GM13976 (cell line): ENCODE measurements at regions not wholly inside any gene's neighbourhood (a gene's known extent, or its start where the extent isn't known, plus 50 kb on each side); places are given as distances from the start of the nearest gene placed in this dataset.

Source experiments
- DNase-seq: peaks from one replicate; pipeline ENCODE4 v3.0.0; 2012; ENCODE audit warnings: low spot score
- in situ Hi-C: fragments of 300-500 bp; cut with MboI; formaldehyde crosslinking; loops from one replicate; pipeline ENCODE4 v1.12.0; 2022; ENCODE audit warnings: low sequenced_read_pairs, mixed read lengths, inconsistent platforms; ENCODE audit not compliant: unreplicated experiment
- TF ChIP-seq, protein P1 (sequence below): IDR thresholded peaks from 2 replicates; pipeline ENCODE4 v1.5.1; 2012; ENCODE audit warnings: borderline replicate concordance, mild to moderate bottlenecking; ENCODE audit not compliant: insufficient read depth; ENCODE audit errors: extremely low read depth, missing control alignments, control extremely low read depth

DNA sequence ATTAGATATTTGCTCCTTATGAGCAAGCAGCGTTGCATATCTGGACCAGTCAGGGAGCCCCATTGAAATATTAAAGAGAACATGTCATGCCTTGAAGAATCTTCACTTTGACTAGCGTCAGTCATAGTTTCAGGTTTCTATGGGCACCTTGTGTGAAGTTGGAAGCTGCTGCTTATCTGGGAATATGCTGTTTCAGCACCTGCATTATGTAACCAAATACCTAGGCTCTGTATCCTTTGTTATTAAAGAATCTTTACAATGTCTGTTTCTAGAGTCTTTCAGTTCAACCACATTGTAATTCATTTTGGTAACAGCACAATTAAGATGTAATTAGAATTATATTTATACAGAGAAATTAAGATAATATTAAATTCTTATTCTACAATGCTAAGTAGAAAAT, 818.8 kb upstream of the TYRP1 start:
- in situ Hi-C loops: no loop called here
- DNase-seq: no peak
- TF ChIP-seq, protein P1, sequence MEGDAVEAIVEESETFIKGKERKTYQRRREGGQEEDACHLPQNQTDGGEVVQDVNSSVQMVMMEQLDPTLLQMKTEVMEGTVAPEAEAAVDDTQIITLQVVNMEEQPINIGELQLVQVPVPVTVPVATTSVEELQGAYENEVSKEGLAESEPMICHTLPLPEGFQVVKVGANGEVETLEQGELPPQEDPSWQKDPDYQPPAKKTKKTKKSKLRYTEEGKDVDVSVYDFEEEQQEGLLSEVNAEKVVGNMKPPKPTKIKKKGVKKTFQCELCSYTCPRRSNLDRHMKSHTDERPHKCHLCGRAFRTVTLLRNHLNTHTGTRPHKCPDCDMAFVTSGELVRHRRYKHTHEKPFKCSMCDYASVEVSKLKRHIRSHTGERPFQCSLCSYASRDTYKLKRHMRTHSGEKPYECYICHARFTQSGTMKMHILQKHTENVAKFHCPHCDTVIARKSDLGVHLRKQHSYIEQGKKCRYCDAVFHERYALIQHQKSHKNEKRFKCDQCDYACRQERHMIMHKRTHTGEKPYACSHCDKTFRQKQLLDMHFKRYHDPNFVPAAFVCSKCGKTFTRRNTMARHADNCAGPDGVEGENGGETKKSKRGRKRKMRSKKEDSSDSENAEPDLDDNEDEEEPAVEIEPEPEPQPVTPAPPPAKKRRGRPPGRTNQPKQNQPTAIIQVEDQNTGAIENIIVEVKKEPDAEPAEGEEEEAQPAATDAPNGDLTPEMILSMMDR: no peak

DNA sequence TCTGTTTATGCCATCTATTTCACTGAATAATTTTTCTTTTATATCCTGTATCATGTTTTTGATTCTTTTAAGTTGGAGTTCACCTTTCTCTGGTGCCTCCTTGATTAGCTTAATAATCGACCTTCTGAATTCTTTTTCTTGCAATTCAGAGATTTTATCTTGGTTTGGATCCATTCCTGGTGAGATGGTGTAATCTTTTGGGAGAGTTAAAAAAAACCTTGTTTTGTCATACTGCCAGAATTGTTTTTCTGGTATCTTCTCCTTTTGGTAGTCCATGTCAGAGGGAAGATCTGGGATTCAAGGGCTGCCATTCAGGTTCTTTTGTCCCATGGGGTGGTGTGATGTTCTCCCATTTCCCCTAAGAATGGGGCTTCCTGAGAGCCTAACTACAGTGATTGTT, 800.8 kb upstream of the TYRP1 start:
- no peak for DNase-seq
- in situ Hi-C loops: no loop called here
- TF ChIP-seq, protein P1: no peak

DNA sequence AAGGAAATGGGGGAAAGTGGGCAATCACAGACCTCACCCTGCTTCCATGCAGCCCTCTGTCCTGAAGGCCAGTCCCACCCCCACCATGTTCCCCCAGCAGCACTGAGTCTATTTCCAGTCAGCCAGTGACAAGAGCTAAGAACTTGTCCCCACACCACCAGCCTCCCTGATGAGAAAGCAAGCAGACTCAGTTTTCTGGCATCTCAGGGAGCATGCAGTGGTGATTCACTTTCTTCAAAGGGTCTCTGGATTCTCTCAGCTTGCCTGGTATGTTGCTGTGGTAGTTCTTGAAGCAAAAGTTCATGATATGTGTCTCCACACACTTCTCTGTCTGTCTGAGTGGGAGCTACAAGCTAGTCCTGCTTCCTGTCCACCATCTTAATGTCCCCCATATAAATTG, 799.9 kb upstream of the TYRP1 start:
- DNase-seq: no peak
- TF ChIP-seq, protein P1: no peak
- in situ Hi-C loops: no loop called here

DNA sequence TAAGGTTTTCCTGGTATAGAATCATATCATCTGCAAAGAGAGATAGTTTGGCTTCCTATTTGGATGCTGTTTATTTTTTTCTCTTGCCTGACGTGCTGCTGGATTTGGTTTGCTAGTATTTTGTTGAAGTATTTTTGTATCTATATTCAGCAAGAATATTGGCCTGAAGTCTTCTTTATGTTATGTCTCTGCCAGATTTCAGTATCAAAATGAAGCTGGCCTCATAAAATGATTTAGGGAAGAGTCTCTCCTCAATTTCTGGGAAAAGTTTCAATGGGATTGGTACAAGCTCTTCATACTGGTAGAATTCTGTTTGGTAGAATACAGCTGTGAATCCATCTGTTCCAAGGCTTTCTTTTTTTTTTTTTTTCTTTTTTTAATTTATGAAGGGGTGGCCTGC, 799.0 kb upstream of the TYRP1 start:
- TF ChIP-seq, protein P1: no peak
- no peak for DNase-seq
- in situ Hi-C loops: no loop called here

DNA sequence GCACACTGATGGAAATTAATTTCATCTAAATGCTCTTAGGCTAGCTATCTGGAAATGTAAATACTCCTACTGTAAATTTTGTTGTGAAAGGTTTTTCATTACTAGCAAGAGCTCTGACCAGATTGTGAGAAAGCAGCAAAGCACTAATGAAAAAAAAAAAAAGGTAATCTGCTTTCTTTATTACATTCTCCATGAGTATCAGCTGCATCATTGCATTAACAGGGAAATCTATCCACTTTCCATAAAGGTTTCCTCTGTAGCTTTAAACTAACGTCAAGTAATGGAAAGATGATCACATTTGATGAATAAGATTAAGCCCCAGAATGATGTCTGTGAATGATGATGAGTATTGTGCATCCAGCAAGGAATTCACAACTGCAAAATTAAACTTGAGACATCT, 790.6 kb upstream of the TYRP1 start:
- no peak for DNase-seq
- TF ChIP-seq, protein P1: no peak
- in situ Hi-C loops: no loop called here

DNA sequence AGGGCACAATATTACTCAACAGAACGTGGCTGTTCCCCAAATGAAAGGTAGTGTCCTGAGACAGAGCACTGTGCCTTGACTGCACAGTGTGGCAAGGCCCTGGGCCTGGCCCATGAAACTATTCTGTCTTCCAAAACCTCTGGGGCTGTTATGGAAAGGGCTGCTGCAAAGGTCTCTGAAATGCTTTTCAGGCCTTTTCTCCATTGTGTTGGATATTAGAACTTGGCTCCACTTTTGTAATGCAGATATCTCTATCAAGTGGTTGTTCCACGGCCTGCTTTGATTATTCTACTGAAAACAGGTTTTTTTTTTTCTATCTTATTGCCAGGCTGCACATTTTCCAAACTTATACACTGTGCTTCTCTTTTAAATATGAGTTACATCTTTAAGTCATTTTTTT, 777.5 kb upstream of the TYRP1 start:
- TF ChIP-seq, protein P1: no peak
- DNase-seq: no peak
- in situ Hi-C loops: no loop called here

DNA sequence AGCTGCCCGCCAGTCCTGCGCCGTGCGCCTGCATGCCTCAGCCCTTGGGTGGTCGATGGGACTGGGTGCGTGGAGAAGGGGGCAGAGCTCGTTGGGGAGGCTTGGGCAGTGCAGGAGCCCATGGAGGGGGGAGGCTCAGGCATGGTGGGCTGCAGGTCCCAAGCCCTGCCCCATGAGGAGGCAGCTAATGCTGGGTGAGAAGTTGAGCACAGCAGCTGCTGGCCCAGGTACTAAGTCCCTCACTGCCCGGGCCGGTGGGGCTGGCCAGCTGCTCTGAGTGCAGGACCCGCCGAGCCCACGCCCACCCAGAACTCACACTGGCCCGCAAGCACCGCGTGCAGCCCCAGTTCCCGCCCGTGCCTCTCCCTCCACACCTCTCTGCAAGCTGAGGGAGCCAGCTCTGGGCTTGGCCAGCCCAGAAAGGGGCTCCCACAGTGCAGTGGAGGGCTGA, 764.3 kb upstream of the TYRP1 start:
- no peak for DNase-seq
- TF ChIP-seq, protein P1: no peak
- in situ Hi-C loops: no loop called here
